ENCODE measurements at regions not wholly inside any gene's neighbourhood (a gene's known extent, or its start where the extent isn't known, plus 50 kb on each side); places are given as distances from the start of the nearest gene placed in this dataset.

DNA sequence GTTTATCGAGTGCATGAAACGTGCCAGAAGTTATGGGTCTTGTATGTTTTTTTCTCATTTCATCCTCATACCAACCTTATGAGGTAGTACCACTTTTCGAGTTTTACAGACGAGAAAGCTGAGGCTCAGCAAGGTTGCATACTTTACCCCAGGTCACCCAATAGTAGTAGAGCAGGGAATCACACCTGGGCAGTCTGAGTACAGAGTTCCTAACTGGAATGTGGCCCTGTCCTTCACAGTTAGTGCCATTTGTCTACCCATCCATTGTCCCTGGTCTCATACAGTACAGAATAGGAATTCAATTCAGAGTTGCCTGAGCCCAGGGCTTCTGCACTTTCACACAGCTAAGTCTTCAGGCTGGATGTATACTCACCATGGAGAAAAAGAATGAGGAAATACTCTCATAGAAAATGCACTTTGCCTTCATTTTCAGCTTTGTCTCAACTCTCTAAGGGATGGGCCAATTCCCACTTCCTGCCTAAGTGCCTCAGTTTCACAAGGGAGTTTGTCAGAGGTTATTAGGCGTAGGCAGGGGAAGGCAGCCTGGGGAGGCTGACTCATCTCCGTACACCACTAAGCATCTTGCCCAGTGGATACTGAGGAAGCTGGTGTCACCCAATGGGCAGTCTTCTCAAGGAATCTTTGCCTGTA lies 93.2 kb downstream of the TMEM212 start:
- TF ChIP-seq, protein P1, sequence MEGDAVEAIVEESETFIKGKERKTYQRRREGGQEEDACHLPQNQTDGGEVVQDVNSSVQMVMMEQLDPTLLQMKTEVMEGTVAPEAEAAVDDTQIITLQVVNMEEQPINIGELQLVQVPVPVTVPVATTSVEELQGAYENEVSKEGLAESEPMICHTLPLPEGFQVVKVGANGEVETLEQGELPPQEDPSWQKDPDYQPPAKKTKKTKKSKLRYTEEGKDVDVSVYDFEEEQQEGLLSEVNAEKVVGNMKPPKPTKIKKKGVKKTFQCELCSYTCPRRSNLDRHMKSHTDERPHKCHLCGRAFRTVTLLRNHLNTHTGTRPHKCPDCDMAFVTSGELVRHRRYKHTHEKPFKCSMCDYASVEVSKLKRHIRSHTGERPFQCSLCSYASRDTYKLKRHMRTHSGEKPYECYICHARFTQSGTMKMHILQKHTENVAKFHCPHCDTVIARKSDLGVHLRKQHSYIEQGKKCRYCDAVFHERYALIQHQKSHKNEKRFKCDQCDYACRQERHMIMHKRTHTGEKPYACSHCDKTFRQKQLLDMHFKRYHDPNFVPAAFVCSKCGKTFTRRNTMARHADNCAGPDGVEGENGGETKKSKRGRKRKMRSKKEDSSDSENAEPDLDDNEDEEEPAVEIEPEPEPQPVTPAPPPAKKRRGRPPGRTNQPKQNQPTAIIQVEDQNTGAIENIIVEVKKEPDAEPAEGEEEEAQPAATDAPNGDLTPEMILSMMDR (IDR thresholded peaks at IDR 0.05): no peak
- TF ChIP-seq POLR2A (IDR thresholded peaks at IDR 0.05): no peak

Measured in Peyer's patch (tissue), 4 donors.